Astrocyte (in vitro differentiated cells and primary cell): ENCODE measurements at regions not wholly inside any gene's neighbourhood (a gene's known extent, or its start where the extent isn't known, plus 50 kb on each side); places are given as distances from the start of the nearest gene placed in this dataset.
"Not testable (repeated sequence)": the region's sequence is repeated elsewhere in the genome, so short reads cannot be mapped to it uniquely, and the experiment has no call there.

Experiments used
- DNase-seq: peaks from one replicate; pipeline ENCODE4 v3.0.0-alpha.2; 2010; ENCODE audit warnings: low read depth
- FAIRE-seq: peaks from 2 replicates; lab custom pipeline; 2011; peaks lifted over from hg19 to GRCh38; lab: Jason Lieb, UNC
- H2AFZ ChIP-seq: 2 replicates; pipeline ENCODE4 v1.6.0; 2012; ENCODE audit warnings: low read depth, low read length, inconsistent platforms
- H3K27ac ChIP-seq: 2 replicates; pipeline ENCODE4 v1.5.1; 2011; ENCODE audit warnings: low read depth, low read length, inconsistent platforms
- H3K27me3 ChIP-seq: 2 replicates; pipeline ENCODE4 v1.6.0; 2011; ENCODE audit warnings: low read length, inconsistent platforms; ENCODE audit not compliant: insufficient read depth
- H3K36me3 ChIP-seq: 2 replicates; pipeline ENCODE4 v1.5.1; 2011; ENCODE audit warnings: low read length, inconsistent platforms; ENCODE audit not compliant: insufficient read depth
- H3K4me1 ChIP-seq: 2 replicates; pipeline ENCODE4 v1.5.1; 2011; ENCODE audit warnings: low read length, inconsistent platforms; ENCODE audit not compliant: insufficient read depth
- H3K4me2 ChIP-seq: 2 replicates; pipeline ENCODE4 v1.6.0; 2012; ENCODE audit warnings: low read length, inconsistent platforms
- H3K4me3 ChIP-seq: 2 replicates; pipeline ENCODE4 v1.5.1; 2011; ENCODE audit warnings: low read depth, mild to moderate bottlenecking, low read length, inconsistent platforms; ENCODE audit not compliant: insufficient read depth
- H3K79me2 ChIP-seq: 2 replicates; pipeline ENCODE4 v1.6.0; 2012; ENCODE audit warnings: mild to moderate bottlenecking, low read length, inconsistent platforms; ENCODE audit not compliant: insufficient read depth
- H3K9ac ChIP-seq: 2 replicates; pipeline ENCODE4 v1.6.0; 2012; ENCODE audit warnings: mild to moderate bottlenecking, low read length, inconsistent platforms
- H3K9me3 ChIP-seq: 2 replicates; pipeline ENCODE4 v1.5.1; 2012; ENCODE audit warnings: low read depth, mild to moderate bottlenecking, low read length, inconsistent platforms; ENCODE audit not compliant: insufficient read depth
- H4K20me1 ChIP-seq: 2 replicates; pipeline ENCODE4 v1.6.0; 2012; ENCODE audit warnings: low read length, inconsistent platforms; ENCODE audit not compliant: insufficient read depth
- H3K27ac Mint-ChIP-seq: one replicate; pipeline ENCODE4 v1.8.0; 2021; ENCODE audit warnings: mild to moderate bottlenecking, mixed read lengths; ENCODE audit not compliant: unreplicated experiment
- H3K27me3 Mint-ChIP-seq: one replicate; pipeline ENCODE4 v1.8.0; 2021; ENCODE audit warnings: low read depth, mixed read lengths; ENCODE audit not compliant: unreplicated experiment
- H3K36me3 Mint-ChIP-seq: one replicate; pipeline ENCODE4 v1.8.0; 2021; ENCODE audit warnings: low read depth, mixed read lengths; ENCODE audit not compliant: unreplicated experiment
- H3K4me1 Mint-ChIP-seq: one replicate; pipeline ENCODE4 v1.8.0; 2021; ENCODE audit warnings: low read depth, mixed read lengths; ENCODE audit not compliant: unreplicated experiment
- H3K4me3 Mint-ChIP-seq: one replicate; pipeline ENCODE4 v1.8.0; 2021; ENCODE audit warnings: mild to moderate bottlenecking, moderate library complexity, mixed read lengths; ENCODE audit not compliant: unreplicated experiment
- H3K9me3 Mint-ChIP-seq: one replicate; pipeline ENCODE4 v1.8.0; 2021; ENCODE audit warnings: mild to moderate bottlenecking, mixed read lengths; ENCODE audit not compliant: unreplicated experiment
- CTCF ChIP-seq: IDR thresholded peaks from 2 replicates; pipeline ENCODE4 v1.5.1; 2011; ENCODE audit warnings: low read depth, mild to moderate bottlenecking, inconsistent platforms, low read length, moderate library complexity; ENCODE audit not compliant: insufficient read depth
- EZH2 ChIP-seq: IDR thresholded peaks from 2 replicates; pipeline ENCODE4 v1.6.1; 2012; ENCODE audit warnings: mild to moderate bottlenecking, low read length, inconsistent platforms; ENCODE audit not compliant: insufficient read depth

GRCh38 chr10:28090506-28090905, 91.6 kb upstream of the ODAD2 start:
- Histone ChIP-seq H4K20me1 (no peaks in the 10 kb centered on the region), H3K79me2 (no peaks in the 10 kb centered on the region), H3K9me3 (no peaks in the 10 kb centered on the region), H3K36me3 (no peaks in the 10 kb centered on the region), H3K4me2 (no peak overlapping the region), H3K4me1 (peaks cover 12% of the 10 kb centered on the region), H3K9ac (no peak overlapping the region), H2AFZ (no peak overlapping the region), H3K4me3 (no peak overlapping the region), H3K27ac (no peak overlapping the region), H3K27me3 (no peaks in the 10 kb centered on the region)
- Mint-ChIP-seq H3K27ac (peak overlapping the region; percentile 64), H3K9me3 (peaks cover 5% of the 10 kb centered on the region), H3K27me3 (no peaks in the 10 kb centered on the region), H3K36me3 (peaks cover 13% of the 10 kb centered on the region), H3K4me3 (no peak overlapping the region), H3K4me1 (peaks cover 14% of the 10 kb centered on the region)
- DNase-seq = no peak
- FAIRE-seq = no peak
- TF ChIP-seq CTCF (no peak), EZH2 (no peak)

GRCh38 chr10:28089467-28089866, 90.6 kb upstream of the ODAD2 start:
- no peaks in the 10 kb centered on the region for H3K27me3 Mint-ChIP-seq
- peak overlapping the region; percentile 96 for H3K27ac ChIP-seq
- peaks cover 7% of the 10 kb centered on the region for H3K9me3 Mint-ChIP-seq
- peaks cover 19% of the 10 kb centered on the region for H3K36me3 Mint-ChIP-seq
- peak overlapping the region; percentile 7 for H3K4me3 ChIP-seq
- FAIRE-seq (peak; percentile 23), DNase-seq (peak; percentile 98)
- no peaks in the 10 kb centered on the region for H3K27me3 ChIP-seq
- H3K9ac ChIP-seq = peak overlapping the region; percentile 78
- H3K4me3 Mint-ChIP-seq = peak overlapping the region; percentile 23
- H3K9me3 ChIP-seq = no peaks in the 10 kb centered on the region
- H3K36me3 ChIP-seq = no peaks in the 10 kb centered on the region
- H3K4me1 ChIP-seq = peaks cover 12% of the 10 kb centered on the region
- H3K27ac Mint-ChIP-seq = peak overlapping the region; percentile 68
- H3K4me1 Mint-ChIP-seq = peaks cover 14% of the 10 kb centered on the region
- H2AFZ ChIP-seq = peak overlapping the region; percentile 1
- H4K20me1 ChIP-seq = no peaks in the 10 kb centered on the region
- TF ChIP-seq CTCF (no peak), EZH2 (no peak)
- H3K79me2 ChIP-seq = no peaks in the 10 kb centered on the region
- H3K4me2 ChIP-seq = peak overlapping the region; percentile 58

GRCh38 chr10:28087661-28088351, 88.9 kb upstream of the ODAD2 start:
- Histone ChIP-seq H4K20me1 (no peaks in the 10 kb centered on the region), H3K27me3 (no peaks in the 10 kb centered on the region), H3K27ac (peak overlapping the region; percentile 96), H2AFZ (peak overlapping the region; percentile 35), H3K79me2 (no peaks in the 10 kb centered on the region), H3K4me2 (no peak overlapping the region), H3K4me3 (no peak overlapping the region), H3K9me3 (no peaks in the 10 kb centered on the region), H3K36me3 (no peaks in the 10 kb centered on the region), H3K9ac (no peak overlapping the region), H3K4me1 (peaks cover 12% of the 10 kb centered on the region)
- TF ChIP-seq CTCF (no peak), EZH2 (no peak)
- FAIRE-seq = no peak
- Mint-ChIP-seq H3K9me3 (peaks cover 7% of the 10 kb centered on the region), H3K36me3 (peaks cover 19% of the 10 kb centered on the region), H3K4me1 (peaks cover 14% of the 10 kb centered on the region), H3K4me3 (no peak overlapping the region), H3K27me3 (no peaks in the 10 kb centered on the region), H3K27ac (peak overlapping the region; percentile 68)
- DNase-seq = peak; percentile 67

- not testable (repeated sequence) for H3K36me3 ChIP-seq, H3K4me2 ChIP-seq, FAIRE-seq, H3K9me3 ChIP-seq, H3K27me3 ChIP-seq, H3K4me3 Mint-ChIP-seq, H3K9me3 Mint-ChIP-seq, H3K27ac Mint-ChIP-seq, H2AFZ ChIP-seq, H3K9ac ChIP-seq, H3K27ac ChIP-seq, H3K79me2 ChIP-seq, H3K27me3 Mint-ChIP-seq, DNase-seq, H3K4me3 ChIP-seq, H4K20me1 ChIP-seq
- Mint-ChIP-seq H3K36me3 (peaks cover 19% of the 10 kb centered on the region), H3K4me1 (peaks cover 14% of the 10 kb centered on the region)
- peaks cover 12% of the 10 kb centered on the region for H3K4me1 ChIP-seq
These were observed 86.9 kb upstream of the ODAD2 start for GRCh38 chr10:28085760-28086159.
